HG03558 (cell line): ENCODE measurements at regions not wholly inside any gene's neighbourhood (a gene's known extent, or its start where the extent isn't known, plus 50 kb on each side); places are given as distances from the start of the nearest gene placed in this dataset.
"Not testable (repeated sequence)": the region's sequence is repeated elsewhere in the genome, so short reads cannot be mapped to it uniquely, and the experiment has no call there.

Experiments used
- ATAC-seq: cut with Tn5 transposase; IDR thresholded peaks from one replicate; pipeline ENCODE4 v1.9.1; 2021; ENCODE audit warnings: moderate number of reproducible peaks; ENCODE audit not compliant: unreplicated experiment; ENCODE audit errors: extremely low read depth

DNA sequence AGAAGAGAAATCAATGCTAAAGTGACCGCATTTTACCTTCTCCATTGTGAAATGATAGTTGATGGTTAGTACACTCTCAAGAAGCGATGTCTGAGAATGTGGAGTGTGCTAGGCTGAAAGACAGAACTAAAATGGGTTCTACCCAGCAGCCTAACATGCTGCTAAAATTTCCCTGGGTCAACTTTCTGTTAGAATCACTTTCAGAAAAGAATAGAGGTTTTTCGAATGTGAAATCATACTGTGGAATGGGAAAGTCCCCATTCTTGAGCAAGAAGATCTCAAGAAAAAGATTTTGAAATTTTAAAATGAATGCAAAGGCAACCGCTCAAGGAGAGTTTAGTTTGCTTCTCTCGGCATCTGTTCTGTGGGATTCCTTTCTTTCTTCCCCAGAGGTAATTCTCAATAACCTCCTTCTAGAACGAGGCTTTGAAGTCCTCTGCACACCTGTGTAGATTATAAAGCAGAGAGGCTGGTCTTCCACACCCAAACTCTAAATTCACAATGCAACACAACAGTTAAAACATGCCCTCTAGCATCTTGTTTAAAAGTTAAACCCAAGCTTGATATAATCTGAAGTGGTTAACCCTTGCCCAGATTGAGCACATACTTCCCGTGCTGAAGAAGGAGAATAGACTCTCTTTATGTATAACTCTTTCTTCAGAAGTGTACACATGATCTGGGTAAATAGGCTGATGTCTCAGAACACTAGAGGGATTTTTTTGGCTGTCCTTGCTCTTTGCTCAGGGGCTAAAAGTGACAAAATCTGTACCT lies 208.7 kb upstream of the KLF3 start:
- ATAC-seq, result no peak

DNA sequence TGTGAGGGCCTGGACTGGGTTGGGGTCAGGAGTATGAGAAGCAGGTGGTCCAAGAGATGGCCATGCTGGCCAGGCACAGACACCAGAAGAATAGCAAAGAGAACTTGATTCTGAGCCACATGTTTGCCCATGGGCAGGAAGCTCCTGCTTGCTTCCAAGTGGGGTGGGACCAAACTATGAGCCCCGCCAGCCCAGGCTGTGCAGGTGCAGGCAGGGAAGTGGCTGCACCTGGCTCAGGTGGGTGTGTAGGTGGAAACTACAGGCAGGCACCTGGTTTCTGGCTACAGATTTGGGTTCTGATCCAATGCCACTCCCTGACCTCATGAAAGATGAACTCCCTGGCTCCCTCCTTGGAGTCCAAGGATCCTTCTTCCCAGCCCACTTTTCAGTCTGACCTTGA lies 207.9 kb upstream of the KLF3 start:
- no peak for ATAC-seq

DNA sequence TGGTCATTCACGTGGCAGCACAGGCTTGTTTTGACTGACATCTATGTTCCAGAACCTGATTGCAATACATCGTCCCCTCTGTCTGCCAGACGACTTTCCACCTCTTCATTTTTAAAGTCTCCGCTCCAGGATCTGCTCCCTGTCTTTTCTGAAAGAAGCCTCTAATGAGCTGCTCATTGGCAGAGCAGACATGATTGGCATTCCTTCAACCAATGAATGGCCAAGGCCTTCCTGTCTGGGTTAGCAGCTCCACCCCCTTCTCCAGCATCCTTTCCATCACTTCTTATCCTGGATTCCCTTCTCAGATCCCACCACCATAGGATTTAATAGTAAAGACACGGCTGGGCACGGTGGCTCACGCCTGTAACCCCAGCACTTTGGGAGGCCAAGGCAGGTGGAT lies 202.7 kb upstream of the KLF3 start:
- ATAC-seq, result no peak

DNA sequence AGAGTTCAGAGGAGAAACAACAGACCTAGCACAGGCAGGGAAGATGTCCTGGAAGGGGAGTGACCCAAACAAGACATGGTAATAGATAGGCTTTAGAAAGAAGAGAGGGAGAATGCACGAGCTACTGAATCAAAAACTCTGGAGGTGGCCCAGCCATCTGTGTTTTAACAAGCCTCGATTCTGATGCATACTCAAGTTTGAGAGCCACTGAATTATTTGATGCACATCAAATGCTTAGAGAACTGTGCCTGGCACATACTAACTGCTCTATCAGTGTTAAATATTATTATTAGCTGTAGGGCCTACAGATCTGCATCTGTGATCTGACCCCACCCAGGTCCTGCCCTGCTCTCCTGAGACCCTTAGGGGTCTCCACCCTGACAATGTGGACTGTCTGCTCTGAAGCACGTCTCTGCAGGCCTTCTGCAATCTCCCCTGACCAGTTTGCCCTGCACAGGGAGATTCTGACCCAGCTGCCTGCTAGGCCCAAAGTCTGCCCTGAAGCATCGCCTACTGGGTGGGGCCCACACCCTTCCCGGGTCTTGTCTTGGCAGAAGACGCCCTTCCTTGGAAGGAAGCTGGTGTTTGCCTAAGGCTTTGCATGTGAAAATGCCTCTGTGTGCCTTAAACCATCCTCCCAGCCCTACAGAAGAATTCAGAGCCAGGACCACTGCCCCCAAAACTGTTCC lies 201.5 kb upstream of the KLF3 start:
- no peak for ATAC-seq

DNA sequence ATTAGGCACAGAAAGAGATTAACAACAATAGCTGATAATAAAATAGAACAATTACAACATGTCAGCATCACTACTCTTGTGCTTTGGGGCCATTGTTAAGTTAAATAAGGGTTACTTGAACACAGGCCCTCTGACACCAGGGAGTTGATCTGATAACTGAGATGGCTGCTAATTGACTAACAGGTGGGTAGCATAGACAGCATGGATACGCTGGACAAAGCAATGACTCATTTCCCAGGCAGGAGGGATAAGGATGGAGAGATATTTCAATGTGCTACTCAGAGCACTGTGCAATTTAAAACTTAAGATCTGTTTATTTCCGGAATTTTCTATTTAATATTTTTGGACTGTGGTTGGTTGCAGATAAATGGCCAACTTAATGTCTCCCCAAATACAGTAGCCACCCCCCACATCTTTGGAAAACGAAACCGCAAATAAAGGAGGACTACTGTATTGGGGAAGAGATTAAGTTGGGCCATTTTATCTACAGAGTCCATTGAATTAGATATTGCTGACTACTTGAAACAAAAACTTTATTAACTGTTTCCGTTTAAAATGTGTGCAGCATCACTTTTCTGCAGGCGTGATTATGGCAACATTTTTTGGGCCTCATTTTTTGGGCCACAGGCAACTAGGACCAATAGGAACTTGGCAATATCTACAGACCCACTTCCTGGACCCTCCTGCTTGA lies 200.6 kb upstream of the KLF3 start:
- no peak for ATAC-seq

DNA sequence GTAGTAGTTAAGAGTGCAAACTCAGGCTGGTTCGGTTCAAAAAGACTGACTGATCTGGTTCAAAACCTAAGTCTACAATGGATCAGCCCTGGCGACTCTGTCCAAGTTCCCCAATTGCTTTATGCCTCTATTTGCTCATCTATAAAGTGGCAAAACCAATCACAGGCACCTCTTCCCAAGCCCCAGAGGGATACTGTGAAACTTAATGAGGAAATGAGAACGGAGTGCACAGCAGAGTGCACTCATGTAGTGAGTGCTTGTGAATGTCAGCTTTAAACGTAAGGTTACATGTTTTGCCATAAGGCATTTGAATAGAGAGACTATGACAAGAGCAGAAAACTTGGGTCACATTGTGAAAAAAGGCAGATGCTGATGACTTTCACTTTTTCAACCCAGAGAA lies 199.7 kb upstream of the KLF3 start:
- no peak for ATAC-seq

DNA sequence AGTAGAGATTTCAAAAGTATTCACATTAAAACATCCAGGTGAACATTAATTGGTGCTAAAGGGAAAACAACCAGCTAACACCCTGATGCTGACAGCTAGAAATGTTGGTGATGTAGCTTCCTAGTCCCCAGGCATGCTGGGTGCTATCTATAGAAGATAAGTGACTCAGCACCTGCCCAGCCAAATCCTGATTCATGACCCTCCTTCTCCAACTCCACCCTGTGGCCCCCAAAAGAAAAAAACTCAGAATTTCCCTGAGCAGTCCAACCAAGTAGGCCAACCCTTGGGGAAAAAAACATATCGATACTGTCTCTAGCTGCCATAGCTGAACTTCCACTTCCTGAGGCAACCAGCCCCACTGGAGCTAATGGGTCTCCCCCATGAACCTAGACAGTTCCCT lies 197.6 kb upstream of the KLF3 start:
- ATAC-seq, result no peak

DNA sequence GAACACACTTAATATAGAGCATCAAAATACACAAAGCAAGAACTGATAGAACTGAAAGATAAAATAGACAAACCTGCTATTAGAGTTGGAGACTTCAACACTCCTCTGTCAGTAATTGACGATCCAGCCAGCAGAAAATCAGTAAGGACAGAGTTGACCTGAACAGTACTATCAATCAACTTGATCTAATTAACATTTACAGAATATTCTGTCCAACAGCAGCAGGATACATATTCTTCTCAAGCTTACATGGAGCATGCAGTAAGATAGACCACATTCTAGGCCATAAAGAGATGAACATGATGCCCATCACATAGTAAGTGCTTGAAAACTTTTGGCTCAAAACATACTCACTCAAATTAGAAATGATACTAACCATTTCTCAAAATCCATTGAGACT lies 196.7 kb upstream of the KLF3 start:
- no peak for ATAC-seq

DNA sequence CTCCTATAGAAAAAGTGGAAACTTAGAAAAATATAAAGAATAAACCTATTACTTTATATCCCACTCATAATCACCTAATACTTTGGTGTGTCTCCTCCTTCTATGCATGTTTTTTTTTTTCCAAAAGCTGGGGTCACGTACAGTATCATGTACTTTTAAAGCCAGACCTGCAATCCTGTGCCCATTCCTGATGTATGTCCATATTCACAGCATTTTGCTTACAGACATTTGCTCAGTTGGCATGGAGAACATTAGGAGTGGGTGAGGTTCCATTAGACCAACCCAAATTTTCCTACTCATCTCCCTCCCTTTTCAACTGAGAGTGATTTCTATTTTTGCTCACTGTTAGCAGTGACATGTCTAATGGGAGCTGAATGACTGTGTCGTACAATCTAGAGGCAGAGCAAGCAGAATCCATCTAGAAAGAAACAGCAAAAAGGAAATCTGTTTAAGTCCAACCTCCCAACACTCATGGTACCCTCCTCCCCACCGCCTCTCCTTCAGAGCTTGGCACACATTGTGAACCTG lies 195.6 kb upstream of the KLF3 start:
- ATAC-seq, result no peak

DNA sequence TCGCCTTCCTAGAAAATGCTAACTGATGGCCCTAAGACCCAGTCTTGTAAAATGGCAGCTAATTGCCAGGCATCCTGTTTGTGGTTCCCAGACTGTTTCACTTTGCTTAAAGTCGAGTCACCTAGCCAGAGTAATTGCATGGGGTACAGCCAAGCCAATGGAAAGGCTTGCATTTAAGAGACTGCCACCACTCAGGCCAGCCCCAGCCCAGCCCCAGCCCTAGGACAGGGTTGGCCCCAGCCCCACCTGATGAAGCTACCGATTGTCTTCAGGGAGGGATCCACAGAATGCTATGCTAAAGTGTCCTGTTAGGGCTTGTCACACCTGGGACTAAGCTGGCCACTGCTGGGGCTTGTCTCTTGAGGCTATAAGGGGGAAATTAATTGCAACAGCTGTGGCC lies 194.6 kb upstream of the KLF3 start:
- ATAC-seq, result no peak

DNA sequence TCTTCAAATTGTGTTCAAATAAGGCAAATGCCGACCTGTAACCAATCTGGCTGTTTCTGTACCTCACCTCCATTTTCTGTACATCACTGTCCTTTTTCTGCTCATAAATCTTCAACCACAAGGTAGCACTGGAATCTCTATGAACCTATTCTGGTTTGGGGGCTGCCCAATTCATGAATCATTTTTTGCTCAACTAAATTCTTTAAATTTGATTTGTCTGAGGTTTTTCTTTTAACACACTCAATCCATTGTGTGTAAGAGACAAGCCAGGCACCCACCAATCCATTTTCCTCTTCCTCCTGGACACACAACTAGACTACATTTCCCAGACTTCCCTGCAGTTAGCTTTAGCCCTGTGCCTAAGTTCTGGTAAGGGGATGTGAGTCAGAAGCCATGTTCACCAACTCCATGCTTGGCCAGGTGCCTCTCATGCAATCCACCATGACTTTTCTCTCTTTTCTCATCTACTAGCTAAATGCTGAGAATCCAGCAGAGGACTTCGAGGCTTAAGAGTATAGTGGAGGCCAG lies 193.2 kb upstream of the KLF3 start:
- no peak for ATAC-seq

DNA sequence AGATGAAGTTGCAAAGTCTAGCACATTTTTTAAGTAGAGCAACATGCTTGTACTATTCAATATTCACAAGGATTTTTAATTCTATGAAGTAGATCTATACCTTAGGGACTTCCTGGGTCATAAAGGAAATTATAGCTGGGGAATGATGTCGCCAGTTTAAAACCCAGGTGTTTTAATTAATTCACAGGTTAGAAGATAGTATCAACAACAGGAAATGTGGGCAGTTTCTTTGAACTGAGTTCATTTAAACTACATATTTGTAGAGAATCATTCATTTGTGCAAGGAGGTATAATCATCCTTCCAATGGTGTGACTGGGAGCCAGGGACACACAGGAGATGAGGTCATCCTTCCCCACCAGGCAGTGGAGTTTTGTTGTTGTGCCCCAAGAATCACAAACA lies 181.3 kb upstream of the KLF3 start:
- no peak for ATAC-seq

DNA sequence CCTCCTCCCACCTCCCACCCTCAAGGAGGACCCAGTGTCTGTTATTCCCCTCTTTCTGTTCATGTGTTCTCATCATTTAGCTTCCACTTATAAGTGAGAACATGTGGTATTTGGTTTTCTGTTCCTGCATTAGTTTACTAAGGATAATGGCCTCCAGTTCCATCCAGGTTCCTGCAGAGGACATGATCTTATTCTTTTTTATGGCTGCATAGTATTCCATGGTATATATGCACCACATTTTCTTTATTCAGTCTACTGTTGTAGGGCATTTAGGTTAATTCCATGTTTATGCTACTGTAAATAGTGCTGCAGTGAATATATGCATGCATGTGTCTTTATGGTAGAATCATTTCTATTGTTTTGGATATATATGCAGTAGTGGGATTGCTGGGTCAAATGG lies 180.4 kb upstream of the KLF3 start:
- ATAC-seq, result not testable (repeated sequence)

DNA sequence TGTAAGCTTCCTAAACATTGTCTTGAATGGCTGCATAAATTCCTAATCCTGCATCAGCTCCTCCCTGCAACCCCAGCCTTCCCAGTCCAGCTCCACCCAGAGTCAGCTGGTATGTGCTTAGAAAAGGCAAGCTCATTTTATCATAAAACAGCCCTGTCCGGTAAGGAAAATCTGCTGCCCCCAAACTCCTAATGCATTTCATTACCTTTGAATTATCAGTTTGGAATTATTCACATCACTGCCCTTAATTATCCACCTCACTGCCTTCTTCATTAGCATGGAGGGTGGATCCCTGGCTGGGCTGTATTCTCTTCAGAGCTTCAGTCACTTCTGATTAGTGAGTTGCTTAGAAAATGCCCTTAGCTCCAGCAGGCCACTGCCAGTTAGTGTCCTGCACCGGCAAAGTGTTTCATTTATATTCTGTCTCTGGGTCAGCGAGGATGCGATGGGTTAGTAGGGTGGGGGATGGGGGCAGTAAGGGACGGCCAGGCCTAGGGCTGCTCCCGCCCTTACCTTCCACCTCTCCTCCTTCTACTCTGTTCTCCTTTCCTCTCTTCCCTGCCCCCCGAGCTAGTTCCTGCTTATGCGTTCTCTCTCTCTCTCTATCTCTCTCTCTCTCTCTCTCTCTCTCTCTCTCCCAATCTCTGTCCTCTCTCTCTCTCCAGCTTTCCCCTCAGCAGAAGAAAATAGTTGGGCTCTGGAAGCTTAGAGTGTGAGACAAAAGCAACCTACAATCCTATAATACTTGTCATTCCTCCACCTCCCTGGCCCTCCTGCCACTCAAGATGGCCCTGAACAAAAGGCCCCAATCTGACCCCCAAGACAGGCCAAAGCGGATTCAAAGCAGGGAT lies 174.8 kb upstream of the KLF3 start:
- ATAC-seq, result no peak

DNA sequence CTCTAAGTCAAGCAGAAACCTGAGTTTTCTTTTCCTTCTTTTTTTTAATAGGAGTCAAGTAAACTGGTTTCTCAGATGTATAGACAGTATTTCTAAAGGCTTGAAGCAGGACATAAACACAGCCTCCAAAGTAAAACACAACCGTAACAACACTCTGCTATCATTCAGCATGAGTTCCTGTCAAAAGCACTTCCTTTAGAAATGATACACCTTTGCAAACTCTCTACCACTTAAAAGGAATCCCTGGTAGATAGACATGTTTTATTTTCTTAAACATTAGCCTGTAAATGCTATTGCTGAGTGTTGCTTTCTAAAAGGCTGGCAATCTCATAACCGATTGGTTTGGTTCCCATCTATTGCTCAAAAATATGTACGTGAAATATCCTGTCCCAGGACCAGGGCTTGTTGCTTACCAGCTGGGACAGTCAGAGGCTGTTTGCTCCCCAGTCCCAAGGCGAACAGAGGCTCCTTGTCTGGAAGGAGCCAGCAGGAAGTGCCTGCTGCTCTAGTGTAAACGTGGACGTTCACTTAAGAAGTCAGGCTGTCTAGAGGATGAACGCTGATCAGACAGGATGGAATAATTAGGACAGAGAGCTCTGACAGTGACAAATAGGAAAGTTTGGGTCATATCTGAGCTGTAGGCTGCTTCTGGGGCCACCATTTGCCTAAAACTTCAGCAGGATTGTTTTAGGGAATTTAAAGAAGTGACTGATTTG lies 173.9 kb upstream of the KLF3 start:
- no peak for ATAC-seq

DNA sequence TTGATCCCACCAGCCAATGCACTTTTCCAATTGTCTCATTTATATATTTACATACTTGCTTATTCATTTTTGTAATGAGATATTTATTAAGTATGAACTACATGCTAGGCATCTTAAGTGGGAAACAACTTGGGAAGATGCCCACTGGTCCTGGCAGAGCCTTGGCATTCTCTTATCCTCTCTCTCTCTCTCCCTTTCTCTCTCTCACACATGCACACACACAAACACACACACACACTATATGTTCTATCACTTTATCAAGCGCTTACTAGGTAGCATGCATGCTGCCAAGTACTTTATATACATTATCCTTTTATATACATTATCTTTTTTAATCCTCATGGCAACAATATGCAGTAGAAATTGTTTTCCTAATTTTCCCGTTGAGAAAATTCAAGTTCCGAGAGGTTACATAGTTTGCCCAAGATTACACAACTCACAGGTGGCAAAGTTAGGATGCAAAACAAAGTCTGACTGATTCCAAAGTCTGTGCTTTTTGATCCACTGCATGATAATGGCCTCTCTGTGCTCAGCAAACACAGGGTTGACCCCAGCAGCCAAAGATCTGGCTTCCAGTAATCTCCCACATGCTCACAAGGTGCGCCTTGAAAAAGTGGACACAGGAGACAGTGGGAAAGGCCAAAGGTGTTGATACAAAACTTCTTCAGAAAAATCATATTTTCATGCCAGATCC lies 173.1 kb upstream of the KLF3 start:
- ATAC-seq, result no peak

DNA sequence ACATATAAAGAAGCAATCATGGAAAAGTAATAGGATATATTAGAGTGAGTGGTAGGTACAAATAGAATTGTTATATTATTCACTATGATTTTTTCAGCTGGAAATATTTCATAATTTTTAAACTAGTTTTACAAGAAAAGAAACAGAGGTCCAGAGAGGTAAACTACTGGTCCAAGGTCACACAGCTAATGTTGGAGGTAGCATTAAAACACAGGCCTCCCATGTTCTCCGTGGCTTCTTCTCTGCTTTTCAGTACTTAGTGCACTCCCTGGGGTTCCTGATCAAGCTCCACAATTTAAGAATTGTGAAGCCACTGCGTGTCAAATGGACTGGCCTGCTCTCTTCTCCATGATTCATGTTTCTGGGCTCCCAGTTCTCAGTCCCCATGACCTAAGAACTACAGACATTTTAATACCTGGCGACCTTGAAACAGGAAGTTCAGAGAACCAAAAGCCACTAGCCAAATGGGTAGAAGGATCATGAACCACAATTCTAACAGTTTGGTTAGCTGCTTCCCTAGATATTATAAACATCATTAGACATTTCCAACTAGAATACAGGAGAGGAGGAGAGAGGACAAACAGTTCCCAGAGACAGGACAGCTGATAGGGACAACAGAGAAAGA lies 172.0 kb upstream of the KLF3 start:
- no peak for ATAC-seq

DNA sequence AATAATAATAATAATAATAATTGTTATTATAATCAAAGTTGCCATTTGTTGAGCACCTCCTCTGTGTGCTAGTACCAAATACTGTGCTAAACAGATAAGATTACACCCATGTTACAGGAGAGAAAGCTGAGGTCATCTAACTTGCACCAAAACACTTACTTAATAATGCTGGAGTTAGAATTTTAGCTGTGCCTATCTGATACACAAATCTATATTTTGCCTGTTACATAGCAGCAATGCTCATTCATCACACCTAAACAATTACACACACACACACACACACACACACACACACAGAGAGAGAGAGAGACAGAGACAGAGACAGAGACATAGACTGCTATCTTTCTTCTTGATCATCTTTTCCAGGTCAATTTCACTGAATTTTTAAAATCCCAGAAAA lies 170.9 kb upstream of the KLF3 start:
- no peak for ATAC-seq
